AG09309 (cell line): ENCODE measurements at regions not wholly inside any gene's neighbourhood (a gene's known extent, or its start where the extent isn't known, plus 50 kb on each side); places are given as distances from the start of the nearest gene placed in this dataset.

Experiments used
- DNase-seq: peaks from one replicate; pipeline ENCODE4 v3.0.0-alpha.2; 2010; ENCODE audit warnings: low read depth
- H3K4me3 ChIP-seq: 2 replicates; pipeline ENCODE4 v1.5.1; 2011; ENCODE audit warnings: mild to moderate bottlenecking, low read depth, low read length, moderate library complexity; ENCODE audit not compliant: control insufficient read depth
- TF ChIP-seq, protein P1 (sequence below): IDR thresholded peaks from 2 replicates; pipeline ENCODE4 v1.5.1; 2011; ENCODE audit warnings: mild to moderate bottlenecking, low read depth, low read length, inconsistent platforms; ENCODE audit not compliant: insufficient read depth, control insufficient read depth; ENCODE audit errors: missing control alignments

DNA sequence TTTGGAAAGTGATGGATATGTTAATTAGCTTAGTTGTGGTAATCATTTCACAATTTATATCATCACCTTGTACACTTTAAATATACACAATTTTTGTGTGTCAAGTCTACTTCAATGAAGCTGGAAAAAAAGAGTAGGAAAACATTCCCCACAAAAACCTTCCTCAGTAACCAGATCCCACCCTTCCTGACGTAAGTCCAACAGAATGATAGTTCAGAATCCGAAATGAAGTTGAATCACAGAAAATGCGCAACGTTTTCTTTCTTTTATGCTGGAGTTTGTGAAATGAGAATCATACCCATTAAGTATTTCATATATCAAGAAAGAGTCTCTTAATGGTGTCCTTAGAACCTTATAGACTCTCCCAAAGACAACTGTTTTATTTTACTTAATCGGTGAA, 292.9 kb downstream of the USP46 start:
- TF ChIP-seq, protein P1, sequence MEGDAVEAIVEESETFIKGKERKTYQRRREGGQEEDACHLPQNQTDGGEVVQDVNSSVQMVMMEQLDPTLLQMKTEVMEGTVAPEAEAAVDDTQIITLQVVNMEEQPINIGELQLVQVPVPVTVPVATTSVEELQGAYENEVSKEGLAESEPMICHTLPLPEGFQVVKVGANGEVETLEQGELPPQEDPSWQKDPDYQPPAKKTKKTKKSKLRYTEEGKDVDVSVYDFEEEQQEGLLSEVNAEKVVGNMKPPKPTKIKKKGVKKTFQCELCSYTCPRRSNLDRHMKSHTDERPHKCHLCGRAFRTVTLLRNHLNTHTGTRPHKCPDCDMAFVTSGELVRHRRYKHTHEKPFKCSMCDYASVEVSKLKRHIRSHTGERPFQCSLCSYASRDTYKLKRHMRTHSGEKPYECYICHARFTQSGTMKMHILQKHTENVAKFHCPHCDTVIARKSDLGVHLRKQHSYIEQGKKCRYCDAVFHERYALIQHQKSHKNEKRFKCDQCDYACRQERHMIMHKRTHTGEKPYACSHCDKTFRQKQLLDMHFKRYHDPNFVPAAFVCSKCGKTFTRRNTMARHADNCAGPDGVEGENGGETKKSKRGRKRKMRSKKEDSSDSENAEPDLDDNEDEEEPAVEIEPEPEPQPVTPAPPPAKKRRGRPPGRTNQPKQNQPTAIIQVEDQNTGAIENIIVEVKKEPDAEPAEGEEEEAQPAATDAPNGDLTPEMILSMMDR, result no peak
- no peak for DNase-seq
- no peak overlapping the region for H3K4me3 ChIP-seq

DNA sequence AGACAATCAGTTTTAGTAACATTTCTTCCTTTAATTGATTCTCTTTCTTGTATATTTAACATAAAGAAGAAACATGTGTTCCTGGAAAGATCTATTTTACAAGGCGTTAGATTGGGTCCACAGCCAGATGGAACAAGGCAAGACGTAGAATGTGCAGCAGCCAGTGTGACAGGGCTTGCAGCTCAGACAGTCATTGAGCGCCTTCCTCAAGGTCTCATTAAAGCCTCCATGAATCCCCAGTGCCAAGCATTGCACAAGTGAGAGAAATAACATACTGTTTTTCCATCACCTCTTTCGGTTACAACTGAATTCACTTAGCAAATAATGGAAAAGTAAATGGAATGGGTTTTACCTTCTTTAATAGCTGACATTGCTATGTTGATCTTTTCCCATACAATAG, 292.5 kb downstream of the USP46 start:
- no peak for DNase-seq
- H3K4me3 ChIP-seq, result no peak overlapping the region
- TF ChIP-seq, protein P1, result no peak

DNA sequence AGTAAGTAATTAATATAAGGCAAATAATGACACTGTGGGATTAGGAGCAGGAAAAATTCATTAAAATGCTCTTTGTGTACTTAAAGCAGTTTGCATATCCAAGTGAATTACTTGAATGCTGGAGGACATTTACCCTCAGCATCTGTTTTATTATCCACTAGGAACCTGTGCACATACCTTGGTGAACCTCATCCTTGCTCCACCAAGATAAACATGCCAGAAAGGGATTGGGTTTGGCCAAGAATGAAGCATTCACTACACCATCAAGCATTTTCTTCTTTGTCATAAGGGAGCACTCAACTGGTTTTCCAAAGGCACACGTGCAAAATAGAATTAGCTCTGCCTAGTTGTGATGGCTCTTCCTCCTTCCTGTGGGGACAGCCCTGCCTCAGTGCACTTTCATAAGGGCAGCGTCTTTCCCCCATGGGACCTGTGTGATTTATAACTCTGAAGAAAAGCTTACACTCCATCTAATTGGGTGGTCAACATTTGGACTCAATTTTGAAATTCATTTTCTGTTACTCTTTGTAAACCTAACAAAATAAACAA, 291.7 kb downstream of the USP46 start:
- TF ChIP-seq, protein P1, result no peak
- H3K4me3 ChIP-seq, result no peak overlapping the region
- DNase-seq, result no peak

DNA sequence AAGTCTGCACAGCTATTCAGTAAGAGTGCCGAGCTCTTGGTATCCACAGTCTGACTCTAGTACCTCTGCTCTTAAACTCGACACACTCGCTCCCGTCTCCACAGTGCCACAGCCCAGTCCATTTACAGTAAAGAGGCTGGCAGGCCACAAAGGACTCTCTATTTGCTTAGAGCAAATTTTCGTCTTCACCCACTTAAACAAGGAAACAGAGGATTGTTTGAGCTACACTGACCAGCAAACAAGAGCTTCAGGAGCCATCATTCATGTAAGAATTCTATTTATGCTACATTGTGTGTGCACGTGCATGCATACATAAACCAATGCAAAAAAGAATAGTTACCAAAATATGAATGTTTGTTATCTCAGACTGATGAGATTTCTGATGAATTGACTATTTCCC, 290.2 kb downstream of the USP46 start:
- DNase-seq, result no peak
- TF ChIP-seq, protein P1, result no peak
- no peak overlapping the region for H3K4me3 ChIP-seq

DNA sequence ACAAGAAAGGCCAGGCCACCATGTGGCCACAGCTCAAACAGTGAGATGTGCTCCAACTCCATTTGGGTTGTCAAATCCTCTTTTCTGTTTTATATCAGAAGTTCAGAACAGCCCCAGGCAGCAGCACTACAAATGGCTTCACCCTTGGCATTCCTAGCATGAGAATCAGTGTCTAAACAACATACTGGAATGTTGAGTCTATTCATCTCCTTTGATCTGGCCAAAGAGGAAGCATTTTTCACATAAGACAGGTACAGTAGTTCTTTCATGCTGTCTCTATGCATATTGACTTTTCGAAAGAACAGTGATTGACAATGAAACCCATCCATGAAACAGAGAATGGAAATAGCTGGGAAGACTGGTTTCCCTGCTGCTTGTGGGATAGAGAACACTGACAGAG, 289.5 kb downstream of the USP46 start:
- no peak overlapping the region for H3K4me3 ChIP-seq
- no peak for DNase-seq
- TF ChIP-seq, protein P1, result no peak

DNA sequence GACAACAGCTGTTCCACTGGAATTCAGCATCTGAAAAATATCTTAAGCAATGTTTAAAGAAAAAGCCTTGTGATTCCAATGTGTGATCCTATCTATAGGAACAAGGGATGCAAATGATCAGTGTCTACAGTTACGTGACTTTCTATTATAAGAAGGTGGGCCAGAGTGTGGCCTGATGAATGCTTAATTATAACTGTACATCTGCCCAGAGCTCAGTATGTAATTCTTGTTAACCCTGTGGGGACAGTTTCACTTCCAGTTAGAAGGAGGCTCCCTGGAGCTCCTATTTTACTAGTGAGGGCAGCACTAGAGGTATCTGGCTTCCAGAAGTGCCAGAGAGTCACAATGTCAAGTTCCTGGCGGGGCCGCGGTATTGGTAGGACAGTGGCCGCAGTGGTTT, 288.5 kb downstream of the USP46 start:
- H3K4me3 ChIP-seq, result no peak overlapping the region
- no peak for DNase-seq
- TF ChIP-seq, protein P1, result no peak

DNA sequence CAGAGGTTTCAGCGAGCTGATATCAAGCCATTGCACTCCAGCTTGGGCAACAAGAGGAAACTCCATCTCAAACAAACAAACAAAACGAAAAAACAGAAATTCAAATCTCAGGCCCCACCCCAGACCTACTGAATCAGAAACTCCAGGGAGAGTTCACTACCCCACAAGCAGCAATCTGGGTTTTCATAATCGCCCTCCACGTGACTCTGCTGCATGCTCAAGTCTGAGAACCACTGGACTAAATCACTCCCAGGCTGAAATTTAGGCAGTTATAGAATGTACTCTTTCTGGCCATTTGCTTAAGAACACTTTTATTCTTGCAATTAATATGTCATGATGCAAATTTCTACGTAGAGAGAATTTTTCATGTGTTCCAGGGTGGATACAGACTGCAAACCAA, 287.3 kb downstream of the USP46 start:
- TF ChIP-seq, protein P1, result no peak
- H3K4me3 ChIP-seq, result no peak overlapping the region
- no peak for DNase-seq
